HEK293 (cell line): ENCODE measurements at regions not wholly inside any gene's neighbourhood (a gene's known extent, or its start where the extent isn't known, plus 50 kb on each side); places are given as distances from the start of the nearest gene placed in this dataset.

Source experiments
- GFI1B ChIP-seq: fragments of 450-650 bp; formaldehyde crosslinking; IDR thresholded peaks from 2 replicates; pipeline ENCODE4 v1.5.1; 2016; ENCODE audit warnings: missing biosample characterization, missing genetic modification characterization
- MYNN ChIP-seq: fragments of 450-650 bp; formaldehyde crosslinking; IDR thresholded peaks from 2 replicates; pipeline ENCODE4 v1.5.1; 2016; ENCODE audit warnings: missing biosample characterization, missing genetic modification characterization, borderline replicate concordance
- SP2 ChIP-seq: fragments of 450-650 bp; formaldehyde crosslinking; IDR thresholded peaks from 2 replicates; pipeline ENCODE4 v1.5.1; 2016; ENCODE audit warnings: missing biosample characterization, missing genetic modification characterization
- SP3 ChIP-seq: fragments of 450-650 bp; formaldehyde crosslinking; IDR thresholded peaks from 2 replicates; pipeline ENCODE4 v1.5.1; 2016; ENCODE audit warnings: missing biosample characterization, missing genetic modification characterization
- ZNF121 ChIP-seq: fragments of 450-650 bp; formaldehyde crosslinking; IDR thresholded peaks from 2 replicates; pipeline ENCODE4 v1.5.1; 2016; ENCODE audit warnings: missing biosample characterization, missing genetic modification characterization
- ZNF140 ChIP-seq: fragments of 450-650 bp; formaldehyde crosslinking; IDR thresholded peaks from 2 replicates; pipeline ENCODE4 v1.5.1; 2016; ENCODE audit warnings: missing biosample characterization, missing genetic modification characterization
- ZNF23 ChIP-seq: fragments of 450-650 bp; formaldehyde crosslinking; IDR thresholded peaks from 2 replicates; pipeline ENCODE4 v1.5.1; 2016; ENCODE audit warnings: missing biosample characterization, missing genetic modification characterization, borderline replicate concordance
- ZNF433 ChIP-seq: fragments of 450-650 bp; formaldehyde crosslinking; IDR thresholded peaks from 2 replicates; pipeline ENCODE4 v1.5.1; 2016; ENCODE audit warnings: missing biosample characterization, missing genetic modification characterization, low read depth
- ZNF621 ChIP-seq: fragments of 450-650 bp; formaldehyde crosslinking; IDR thresholded peaks from 2 replicates; pipeline ENCODE4 v1.5.1; 2017; ENCODE audit warnings: missing biosample characterization, missing genetic modification characterization
- TF ChIP-seq, protein P1 (sequence below): fragments of 450-650 bp; formaldehyde crosslinking; IDR thresholded peaks from 2 replicates; pipeline ENCODE4 v1.5.1; 2016; ENCODE audit warnings: missing biosample characterization, missing genetic modification characterization
- TF ChIP-seq, protein P2 (sequence below): IDR thresholded peaks from 2 replicates; pipeline ENCODE4 v1.6.1; 2011; ENCODE audit warnings: mild to moderate bottlenecking, low read depth, low read length, borderline replicate concordance
- TF ChIP-seq, protein P3 (sequence below): fragments of 450-650 bp; formaldehyde crosslinking; conservative IDR thresholded peaks from 2 replicates; pipeline ENCODE4 v1.5.1; 2016; ENCODE audit warnings: low read depth, missing biosample characterization, missing genetic modification characterization

DNA sequence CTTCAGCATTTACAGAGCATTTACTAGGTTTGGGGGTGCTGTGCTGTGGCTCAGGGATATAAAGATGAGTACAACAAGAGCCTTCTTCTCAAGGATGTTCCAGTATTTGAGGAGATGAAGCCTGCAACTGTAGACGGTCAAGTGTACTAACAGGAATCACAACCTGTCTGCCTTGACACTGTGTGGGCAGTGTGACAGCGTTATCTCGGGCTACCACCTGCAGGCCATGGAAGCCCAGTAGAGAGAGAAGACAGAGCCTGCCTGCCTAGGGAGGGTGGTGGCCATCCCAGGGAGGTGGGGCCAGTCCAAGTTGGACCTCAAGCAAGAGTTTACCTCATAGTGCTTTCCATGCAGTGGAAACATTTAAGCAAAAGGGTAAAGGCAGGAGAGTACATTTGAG is 215.1 kb upstream of the ASIC2 start:
- TF ChIP-seq GFI1B, result no peak
- TF ChIP-seq, protein P1, sequence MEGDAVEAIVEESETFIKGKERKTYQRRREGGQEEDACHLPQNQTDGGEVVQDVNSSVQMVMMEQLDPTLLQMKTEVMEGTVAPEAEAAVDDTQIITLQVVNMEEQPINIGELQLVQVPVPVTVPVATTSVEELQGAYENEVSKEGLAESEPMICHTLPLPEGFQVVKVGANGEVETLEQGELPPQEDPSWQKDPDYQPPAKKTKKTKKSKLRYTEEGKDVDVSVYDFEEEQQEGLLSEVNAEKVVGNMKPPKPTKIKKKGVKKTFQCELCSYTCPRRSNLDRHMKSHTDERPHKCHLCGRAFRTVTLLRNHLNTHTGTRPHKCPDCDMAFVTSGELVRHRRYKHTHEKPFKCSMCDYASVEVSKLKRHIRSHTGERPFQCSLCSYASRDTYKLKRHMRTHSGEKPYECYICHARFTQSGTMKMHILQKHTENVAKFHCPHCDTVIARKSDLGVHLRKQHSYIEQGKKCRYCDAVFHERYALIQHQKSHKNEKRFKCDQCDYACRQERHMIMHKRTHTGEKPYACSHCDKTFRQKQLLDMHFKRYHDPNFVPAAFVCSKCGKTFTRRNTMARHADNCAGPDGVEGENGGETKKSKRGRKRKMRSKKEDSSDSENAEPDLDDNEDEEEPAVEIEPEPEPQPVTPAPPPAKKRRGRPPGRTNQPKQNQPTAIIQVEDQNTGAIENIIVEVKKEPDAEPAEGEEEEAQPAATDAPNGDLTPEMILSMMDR (tag by site-specific recombination), result no peak
- TF ChIP-seq SP2 (tag by site-specific recombination), result no peak
- no peak for TF ChIP-seq ZNF121
- TF ChIP-seq, protein P2, sequence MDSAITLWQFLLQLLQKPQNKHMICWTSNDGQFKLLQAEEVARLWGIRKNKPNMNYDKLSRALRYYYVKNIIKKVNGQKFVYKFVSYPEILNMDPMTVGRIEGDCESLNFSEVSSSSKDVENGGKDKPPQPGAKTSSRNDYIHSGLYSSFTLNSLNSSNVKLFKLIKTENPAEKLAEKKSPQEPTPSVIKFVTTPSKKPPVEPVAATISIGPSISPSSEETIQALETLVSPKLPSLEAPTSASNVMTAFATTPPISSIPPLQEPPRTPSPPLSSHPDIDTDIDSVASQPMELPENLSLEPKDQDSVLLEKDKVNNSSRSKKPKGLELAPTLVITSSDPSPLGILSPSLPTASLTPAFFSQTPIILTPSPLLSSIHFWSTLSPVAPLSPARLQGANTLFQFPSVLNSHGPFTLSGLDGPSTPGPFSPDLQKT, result no peak
- TF ChIP-seq ZNF23 (tag by site-specific recombination), result no peak
- no peak for TF ChIP-seq MYNN (tag by site-specific recombination)
- TF ChIP-seq, protein P3, sequence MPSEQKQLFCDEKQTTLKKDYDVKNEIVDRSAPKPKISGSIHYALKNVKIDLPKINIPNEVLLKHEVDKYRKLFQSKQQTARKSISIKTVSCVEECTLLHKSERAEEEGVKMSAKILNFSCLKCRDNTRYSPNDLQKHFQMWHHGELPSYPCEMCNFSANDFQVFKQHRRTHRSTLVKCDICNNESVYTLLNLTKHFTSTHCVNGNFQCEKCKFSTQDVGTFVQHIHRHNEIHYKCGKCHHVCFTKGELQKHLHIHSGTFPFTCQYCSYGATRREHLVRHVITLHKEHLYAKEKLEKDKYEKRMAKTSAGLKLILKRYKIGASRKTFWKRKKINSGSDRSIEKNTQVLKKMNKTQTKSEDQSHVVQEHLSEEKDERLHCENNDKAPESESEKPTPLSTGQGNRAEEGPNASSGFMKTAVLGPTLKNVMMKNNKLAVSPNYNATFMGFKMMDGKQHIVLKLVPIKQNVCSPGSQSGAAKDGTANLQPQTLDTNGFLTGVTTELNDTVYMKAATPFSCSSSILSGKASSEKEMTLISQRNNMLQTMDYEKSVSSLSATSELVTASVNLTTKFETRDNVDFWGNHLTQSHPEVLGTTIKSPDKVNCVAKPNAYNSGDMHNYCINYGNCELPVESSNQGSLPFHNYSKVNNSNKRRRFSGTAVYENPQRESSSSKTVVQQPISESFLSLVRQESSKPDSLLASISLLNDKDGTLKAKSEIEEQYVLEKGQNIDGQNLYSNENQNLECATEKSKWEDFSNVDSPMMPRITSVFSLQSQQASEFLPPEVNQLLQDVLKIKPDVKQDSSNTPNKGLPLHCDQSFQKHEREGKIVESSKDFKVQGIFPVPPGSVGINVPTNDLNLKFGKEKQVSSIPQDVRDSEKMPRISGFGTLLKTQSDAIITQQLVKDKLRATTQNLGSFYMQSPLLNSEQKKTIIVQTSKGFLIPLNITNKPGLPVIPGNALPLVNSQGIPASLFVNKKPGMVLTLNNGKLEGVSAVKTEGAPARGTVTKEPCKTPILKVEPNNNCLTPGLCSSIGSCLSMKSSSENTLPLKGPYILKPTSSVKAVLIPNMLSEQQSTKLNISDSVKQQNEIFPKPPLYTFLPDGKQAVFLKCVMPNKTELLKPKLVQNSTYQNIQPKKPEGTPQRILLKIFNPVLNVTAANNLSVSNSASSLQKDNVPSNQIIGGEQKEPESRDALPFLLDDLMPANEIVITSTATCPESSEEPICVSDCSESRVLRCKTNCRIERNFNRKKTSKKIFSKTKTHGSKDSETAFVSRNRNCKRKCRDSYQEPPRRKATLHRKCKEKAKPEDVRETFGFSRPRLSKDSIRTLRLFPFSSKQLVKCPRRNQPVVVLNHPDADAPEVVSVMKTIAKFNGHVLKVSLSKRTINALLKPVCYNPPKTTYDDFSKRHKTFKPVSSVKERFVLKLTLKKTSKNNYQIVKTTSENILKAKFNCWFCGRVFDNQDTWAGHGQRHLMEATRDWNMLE (tag by site-specific recombination), result no peak
- TF ChIP-seq ZNF433 (tag by site-specific recombination), result no peak
- no peak for TF ChIP-seq SP3 (tag by site-specific recombination)
- no peak for TF ChIP-seq ZNF621 (tag by site-specific recombination)
- no peak for TF ChIP-seq ZNF140 (tag by site-specific recombination)
